ENCODE measurements at regions not wholly inside any gene's neighbourhood (a gene's known extent, or its start where the extent isn't known, plus 50 kb on each side); places are given as distances from the start of the nearest gene placed in this dataset.

DNA sequence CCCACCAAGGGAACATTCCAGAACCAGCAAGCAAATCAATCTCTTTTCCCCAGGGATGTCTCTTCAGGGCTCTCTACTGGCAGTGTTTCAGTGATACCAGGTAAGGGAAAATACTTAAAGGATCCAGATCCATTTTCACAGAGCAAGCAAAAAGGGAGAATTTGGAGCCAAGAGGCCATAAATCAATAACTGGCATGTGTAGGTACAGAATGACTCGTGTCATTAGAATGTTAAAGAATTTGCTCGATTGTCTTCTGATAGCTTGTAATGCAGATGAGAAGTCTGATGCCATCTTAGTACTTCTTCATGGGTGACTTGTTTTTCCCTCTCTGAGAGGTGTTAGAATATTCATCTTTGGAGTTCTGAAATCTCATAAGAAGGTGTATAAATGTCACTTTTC, 242.9 kb downstream of the KTN1 start:
- TF ChIP-seq, protein P1, sequence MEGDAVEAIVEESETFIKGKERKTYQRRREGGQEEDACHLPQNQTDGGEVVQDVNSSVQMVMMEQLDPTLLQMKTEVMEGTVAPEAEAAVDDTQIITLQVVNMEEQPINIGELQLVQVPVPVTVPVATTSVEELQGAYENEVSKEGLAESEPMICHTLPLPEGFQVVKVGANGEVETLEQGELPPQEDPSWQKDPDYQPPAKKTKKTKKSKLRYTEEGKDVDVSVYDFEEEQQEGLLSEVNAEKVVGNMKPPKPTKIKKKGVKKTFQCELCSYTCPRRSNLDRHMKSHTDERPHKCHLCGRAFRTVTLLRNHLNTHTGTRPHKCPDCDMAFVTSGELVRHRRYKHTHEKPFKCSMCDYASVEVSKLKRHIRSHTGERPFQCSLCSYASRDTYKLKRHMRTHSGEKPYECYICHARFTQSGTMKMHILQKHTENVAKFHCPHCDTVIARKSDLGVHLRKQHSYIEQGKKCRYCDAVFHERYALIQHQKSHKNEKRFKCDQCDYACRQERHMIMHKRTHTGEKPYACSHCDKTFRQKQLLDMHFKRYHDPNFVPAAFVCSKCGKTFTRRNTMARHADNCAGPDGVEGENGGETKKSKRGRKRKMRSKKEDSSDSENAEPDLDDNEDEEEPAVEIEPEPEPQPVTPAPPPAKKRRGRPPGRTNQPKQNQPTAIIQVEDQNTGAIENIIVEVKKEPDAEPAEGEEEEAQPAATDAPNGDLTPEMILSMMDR (IDR thresholded peaks at IDR 0.05), result no peak
- no peak for TF ChIP-seq POLR2A (IDR thresholded peaks at IDR 0.05)
